ENCODE measurements at regions not wholly inside any gene's neighbourhood (a gene's known extent, or its start where the extent isn't known, plus 50 kb on each side); places are given as distances from the start of the nearest gene placed in this dataset.

DNA sequence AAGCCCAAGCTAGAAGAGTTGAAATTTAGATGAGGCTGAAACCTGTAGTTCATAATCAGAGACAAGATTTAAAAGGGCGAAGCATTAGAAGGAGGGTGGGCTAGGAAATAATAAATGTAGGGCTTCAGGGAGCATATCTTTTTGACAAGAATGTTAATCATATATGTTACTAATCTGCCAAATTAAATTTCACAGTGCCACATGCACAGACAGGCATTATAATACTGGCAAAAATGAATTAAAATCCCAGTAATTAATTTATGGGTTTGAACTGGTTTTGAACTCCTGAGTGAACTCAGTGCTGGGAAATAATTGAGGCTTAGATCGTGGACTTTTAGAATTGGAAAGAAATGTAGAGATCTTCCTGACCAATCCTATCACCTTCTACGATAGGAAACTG is 383.5 kb upstream of the IL12A start:
- DNase-seq (ENCODE audit: low read depth, low spot score) = no peak

DNA sequence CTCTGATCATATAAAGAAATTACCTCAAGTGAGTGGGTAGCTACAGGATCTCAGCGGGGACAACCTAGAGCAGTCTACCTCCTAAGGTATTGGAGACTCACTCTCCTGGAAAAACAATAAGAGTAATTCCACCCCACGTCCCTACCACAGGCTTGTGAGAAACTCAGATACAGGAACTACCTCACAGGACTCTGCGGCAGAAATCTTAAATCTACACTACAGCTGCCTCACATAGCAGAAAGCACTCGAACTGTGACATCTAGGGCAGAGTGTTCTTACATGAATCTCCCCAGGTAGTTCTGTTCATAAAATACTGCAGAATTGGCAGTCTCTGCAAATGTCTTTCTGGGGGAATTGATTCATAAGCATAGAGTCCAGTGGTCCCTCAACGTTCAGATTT is 382.9 kb upstream of the IL12A start:
- no peak for DNase-seq (ENCODE audit: low read depth, low spot score)

DNA sequence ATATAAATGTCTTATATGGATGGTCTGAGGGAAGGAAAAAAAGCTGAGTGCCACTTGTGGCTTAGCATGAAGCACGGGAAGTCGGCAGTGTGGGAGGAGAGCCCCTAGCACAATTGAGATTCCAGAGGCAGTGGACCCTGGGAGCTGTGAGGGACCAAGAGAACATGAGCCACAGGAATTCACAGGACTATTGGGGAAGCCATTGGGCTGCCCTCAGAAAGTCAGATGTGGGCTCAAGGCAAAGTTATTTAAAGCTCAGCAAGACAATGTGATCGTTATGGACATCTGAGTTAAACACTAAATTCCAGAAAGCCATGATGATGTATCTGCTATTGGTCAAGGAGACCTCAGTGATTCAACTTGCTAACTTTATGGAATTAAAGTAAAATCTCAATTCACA is 380.8 kb upstream of the IL12A start:
- no peak for DNase-seq (ENCODE audit: low read depth, low spot score)

DNA sequence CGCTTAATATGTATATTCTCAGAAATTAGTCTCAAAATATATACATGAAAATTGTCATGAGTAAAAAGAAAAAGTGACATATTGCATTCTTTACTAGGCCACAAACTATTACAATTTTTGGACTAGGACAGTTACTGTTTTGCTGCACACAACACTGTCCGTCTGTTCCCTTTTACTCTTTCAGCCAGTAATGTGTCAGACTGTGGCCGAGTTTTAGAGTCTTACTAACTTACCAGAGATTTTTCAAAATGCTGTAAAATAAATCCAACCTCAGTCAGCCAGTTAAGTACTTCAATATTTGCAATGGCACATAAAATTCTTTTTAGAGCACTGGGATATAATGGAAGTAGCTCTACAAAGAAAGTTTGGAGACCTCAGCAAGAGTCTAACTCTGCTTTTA is 380.3 kb upstream of the IL12A start:
- DNase-seq (ENCODE audit: low read depth, low spot score) = no peak

DNA sequence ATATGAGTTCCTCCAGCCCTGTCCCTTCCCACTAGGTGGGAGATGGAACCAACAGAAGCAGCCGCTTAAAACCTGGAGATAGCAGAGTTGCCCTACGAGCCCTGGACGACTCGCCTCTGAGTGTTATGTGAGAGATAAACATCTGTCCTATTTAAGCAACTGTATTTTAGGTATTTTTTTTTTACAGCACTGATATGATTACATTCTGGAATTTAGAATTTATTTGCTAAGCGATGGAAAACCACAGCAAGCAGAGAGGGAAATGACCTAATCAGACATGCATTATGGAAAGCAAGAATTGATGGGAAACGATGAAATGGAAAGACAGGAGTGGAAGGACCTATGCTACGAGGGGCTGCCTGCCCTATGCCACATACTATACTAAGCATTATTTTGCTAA is 379.0 kb upstream of the IL12A start:
- no peak for DNase-seq (ENCODE audit: low read depth, low spot score)

DNA sequence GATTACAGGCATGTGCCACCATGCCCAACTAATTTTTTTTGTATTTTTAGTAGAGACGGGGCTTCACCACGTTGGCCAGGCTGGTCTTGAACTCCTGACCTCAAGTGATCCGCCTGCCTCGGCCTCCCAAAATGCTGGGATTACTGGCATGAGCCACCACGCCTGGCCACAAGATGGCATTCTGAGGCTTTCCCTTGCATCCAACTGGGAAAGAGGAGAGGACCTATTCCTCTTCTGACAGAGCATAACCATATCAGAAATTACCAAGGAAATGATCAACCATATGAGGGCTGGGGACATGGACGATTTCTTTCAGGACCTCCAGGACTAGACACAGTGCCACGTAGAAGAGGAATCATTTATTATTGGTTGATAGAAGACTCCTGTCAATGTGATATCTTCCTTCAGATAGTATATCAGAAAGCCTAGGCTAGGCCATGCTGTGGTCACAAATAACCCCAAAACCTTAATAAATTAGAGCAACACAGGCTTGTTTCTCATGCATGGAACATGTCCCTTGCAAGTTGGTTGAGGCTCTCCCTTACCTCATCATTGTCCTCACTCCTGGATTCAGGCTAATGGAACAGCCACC is 372.3 kb upstream of the IL12A start:
- DNase-seq (ENCODE audit: low read depth, low spot score) = peak; percentile 20

DNA sequence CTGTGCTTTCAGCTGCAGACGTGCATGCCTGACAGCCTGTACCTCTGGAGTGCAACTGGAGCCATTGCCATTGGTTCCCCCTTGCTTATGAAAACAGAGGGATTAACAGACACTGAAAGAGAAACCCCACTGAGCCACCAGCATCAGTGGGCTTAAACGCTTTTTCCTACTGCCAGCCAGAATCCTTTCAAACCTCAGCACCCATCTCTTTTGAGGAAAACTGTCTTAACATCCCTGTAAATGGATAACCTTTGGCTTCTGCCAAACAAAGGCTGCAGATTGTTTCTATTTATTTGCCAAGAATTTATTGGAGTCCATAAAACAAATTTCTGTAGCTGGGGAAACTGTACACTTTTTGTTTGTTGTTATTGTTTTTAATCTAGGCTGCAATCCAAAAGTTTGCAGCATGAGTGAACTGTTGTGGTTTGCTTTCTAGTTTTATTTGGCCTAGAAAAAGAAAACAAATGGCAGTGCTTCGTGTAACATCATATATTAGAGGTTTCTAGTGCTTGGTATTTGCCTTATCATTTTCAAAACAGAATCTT is 369.2 kb upstream of the IL12A start:
- no peak for DNase-seq (ENCODE audit: low read depth, low spot score)

DNA sequence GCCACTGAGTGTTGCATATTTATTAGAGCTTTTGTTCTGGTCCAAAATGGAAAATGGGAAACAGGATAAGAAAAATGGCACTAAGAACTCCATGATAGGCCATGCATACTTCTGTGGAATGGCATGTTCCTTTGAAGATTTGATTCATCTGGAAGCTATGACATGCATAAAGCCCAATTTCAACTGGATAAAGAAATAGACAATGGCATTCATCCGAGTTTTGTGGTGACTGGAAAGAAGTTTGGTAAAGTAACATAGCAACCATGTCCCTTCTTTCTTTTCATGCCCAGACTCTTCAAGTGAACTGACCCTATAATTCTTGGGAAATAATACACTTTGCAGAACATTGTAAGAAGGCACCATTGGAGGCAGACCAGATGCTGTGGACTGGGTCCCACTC is 368.4 kb upstream of the IL12A start:
- DNase-seq (ENCODE audit: low read depth, low spot score) = no peak

DNA sequence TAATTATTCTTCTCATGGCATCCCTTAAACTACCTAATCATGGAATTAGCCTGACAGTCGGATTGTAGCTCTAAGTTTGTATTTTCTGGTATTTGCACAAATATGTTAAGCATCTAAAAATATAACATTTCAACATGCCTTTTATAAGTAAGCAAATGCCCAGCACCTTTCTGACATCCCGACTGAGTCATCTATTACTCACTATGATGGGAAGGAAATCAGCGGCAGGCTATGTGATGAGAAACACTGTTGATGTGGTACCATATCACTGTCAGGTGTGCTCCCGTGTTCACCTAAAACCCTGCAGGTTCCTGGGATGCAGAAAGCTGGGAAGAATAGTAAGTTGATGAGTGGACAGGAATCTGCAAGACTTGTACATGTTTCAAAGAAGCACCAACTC is 367.8 kb upstream of the IL12A start:
- DNase-seq (ENCODE audit: low read depth, low spot score) = peak; percentile 11

DNA sequence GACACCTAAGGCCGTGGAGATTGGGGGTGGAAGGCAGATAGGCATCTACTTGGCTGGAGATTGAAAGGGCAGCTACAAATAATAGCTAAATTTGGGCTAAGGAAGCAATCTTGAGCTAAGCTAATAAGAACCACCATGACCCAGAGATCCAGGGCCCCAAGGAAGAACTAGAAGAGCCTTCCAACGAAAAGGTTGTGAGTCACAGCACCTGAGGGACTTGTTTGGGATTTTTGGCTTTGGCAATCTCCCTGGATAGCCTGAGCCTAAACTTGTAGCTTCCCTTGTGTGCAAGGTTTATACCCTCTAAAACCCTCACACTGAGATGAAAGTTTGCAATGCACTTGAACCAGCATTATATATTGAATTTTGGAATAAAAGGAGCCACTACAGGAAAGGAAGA is 364.0 kb upstream of the IL12A start:
- no peak for DNase-seq (ENCODE audit: low read depth, low spot score)

DNA sequence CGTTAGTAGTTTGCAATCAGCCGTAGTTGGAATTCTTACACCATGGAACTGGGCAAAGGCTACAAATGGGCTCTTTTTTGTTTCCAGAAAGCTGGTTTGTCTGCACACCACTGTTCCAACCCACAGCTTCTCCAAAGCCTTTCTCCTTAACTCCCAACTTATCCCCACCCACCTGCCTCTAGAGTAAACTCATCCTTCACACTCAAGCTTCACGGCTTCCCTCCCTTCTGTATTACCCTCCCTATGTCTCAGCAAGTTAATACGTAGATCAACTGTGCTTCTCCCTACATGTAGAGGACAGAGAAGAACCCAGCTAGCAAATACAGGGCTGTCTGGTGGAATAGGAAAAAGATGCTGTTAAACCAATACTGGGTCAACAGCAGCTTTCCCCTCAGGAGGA is 363.0 kb upstream of the IL12A start:
- DNase-seq (ENCODE audit: low read depth, low spot score) = no peak

DNA sequence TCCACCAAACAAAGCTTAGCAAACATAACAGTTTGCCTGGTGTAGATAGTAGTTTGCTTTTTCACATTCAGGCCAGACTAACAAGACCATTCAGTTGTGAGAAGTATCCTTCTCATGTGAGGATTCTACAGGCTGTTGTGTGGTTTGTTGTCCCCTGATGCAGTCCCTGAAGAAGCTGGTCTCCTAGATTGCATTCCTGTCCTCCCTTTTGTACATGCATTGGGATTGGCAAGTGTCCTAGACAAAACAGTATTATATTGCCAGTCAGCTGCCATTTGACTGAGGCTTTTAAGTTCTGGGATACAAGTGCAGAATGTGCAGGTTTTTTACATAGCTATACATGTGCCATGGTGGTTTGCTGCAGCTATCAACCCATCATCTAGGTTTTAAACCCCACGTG is 362.0 kb upstream of the IL12A start:
- DNase-seq (ENCODE audit: low read depth, low spot score) = no peak

DNA sequence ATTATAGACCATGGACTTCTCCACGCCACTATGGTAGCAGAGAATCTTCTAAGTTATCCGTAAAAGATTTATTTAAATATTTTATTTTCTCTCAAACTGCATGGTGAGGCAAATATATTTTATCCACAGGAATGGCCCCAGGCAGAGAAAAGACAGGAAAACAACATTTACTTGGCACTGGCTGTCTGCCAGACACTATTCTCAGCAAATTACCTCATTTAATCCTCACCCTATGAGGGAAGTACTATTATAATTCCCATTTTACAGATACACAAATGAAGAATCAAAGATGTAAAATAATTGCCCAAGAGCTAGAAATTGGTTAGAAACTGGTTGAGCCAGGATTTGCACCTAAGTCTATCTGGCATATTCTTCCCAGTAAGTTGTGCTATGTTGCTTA is 361.4 kb upstream of the IL12A start:
- DNase-seq (ENCODE audit: low read depth, low spot score) = no peak

DNA sequence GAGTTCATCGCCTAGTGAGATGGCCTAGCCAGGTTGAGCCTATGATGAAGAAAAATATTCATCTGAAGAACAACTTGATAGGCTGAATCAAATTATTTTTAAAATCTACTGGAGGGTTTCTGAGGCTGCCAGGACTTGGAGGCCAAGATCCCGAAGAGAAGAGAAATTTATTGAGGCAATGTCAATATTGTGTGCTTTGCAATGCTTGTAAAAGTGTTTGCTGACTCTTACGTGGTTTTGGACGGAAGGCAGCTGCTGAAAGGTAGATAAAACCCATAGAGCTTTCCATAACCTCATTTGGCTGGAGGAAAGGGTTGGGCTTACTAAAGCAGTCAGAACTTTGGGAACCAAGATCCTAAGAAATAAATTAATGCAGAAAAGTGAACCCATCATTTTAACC is 361.0 kb upstream of the IL12A start:
- no peak for DNase-seq (ENCODE audit: low read depth, low spot score)

DNA sequence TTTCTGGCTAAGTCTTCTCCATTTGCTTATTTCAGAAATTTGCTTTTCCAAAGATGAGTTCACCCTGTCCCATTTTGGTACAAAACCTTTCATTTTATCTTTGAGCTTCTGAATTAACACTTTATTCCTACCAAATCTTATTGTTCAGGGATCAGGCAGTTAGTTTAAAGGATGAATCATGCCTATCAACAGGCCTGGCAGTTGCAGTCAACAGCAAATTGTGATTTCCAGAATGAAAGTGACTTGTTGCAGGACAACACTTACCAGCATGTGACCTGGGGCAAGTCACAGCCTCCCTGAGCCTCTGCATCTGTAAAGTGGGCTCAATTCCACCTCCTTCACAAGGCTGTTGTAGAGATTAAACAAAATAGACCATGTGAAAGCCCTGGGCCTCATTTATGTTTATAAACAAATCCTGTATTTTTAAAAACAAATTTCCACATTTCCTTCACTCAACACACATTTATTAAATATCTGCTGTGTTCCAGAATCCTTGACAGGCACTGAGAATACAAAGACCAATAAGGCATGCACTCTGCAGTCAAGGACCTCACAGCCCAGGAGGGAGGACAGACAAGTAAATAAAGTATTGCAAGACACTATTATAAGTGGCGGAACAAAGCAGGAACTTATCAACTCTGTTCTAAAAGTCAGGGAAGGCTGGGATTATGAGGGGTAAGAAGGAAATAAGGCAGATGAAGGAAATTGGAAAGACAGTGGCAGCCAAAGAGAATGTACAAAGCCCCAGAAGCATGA is 359.1 kb upstream of the IL12A start:
- no peak for DNase-seq (ENCODE audit: low read depth, low spot score)

DNA sequence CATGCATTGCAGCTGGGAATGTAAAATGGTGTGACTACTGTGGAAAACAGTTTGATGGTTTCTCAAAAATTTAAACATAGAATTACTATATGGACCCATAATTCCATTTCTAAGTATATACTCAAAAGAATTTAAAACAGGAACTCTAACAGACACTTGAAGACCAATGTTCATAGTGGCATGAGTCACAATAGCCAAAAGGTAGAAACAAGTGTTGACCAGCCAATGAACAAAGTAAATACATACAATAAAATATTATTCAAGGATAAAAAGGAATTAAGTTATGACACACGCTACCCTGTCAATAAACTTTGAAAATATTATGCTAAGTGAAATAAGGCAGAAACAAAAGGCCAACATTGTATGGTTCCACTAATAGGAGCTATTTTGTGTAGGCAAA is 357.4 kb upstream of the IL12A start:
- DNase-seq (ENCODE audit: low read depth, low spot score) = no peak

DNA sequence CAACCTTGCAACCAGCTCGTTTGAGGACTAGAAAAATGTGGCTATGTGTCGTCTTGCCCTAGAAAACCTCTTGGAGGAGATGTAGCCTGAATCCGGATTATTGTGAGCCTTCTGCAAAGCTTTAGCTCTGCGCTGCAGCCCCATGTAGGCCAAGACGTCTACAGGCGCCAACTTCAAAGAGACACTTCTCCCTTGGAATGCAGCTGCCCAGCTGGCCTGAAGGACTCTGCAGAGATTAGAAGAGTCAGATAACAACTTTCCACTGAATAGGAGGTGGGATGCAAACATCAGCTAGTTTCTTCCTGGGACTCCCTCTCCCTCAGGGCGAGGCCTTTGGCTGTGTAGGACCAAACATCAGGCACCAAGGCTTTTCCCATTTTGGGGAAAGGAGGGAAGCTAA is 356.5 kb upstream of the IL12A start:
- DNase-seq (ENCODE audit: low read depth, low spot score) = no peak

DNA sequence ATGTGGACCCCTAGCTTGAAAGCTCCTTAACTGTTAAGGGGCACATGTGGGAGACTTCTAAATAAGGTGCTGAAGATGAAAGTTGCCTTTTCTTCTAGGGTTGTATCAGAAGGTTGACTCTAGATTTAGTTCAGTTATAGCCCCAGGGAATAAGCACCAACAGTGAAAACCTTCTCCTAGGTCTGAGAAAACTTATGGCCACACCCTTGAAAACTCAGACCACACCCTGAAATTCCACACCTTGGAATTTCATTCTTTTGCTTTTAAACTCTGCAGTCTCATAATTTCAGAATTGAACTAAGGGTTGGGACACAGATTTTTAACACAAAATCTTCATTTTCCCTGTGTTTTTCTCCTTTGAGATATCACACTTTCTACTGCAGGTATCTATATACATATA is 355.8 kb upstream of the IL12A start:
- no peak for DNase-seq (ENCODE audit: low read depth, low spot score)

DNA sequence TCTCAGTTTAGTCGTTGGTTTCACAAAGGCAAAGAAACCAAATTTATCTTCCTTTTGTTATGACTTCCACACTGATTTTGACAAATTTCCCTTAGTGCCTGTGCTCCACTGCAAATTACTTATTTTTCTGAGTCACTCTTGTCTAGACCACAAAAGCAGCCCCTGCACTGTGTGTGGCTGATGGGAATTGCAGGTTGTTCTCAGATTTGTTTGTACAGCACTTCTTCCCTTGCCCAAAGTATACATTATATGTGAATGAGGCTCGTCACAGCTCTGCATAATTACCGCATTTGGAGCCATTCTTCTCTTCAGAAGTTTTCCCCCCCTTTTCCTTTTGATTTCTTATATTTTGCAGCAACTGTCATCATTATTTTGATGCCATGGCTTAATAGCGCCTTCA is 354.2 kb upstream of the IL12A start:
- no peak for DNase-seq (ENCODE audit: low read depth, low spot score)

DNA sequence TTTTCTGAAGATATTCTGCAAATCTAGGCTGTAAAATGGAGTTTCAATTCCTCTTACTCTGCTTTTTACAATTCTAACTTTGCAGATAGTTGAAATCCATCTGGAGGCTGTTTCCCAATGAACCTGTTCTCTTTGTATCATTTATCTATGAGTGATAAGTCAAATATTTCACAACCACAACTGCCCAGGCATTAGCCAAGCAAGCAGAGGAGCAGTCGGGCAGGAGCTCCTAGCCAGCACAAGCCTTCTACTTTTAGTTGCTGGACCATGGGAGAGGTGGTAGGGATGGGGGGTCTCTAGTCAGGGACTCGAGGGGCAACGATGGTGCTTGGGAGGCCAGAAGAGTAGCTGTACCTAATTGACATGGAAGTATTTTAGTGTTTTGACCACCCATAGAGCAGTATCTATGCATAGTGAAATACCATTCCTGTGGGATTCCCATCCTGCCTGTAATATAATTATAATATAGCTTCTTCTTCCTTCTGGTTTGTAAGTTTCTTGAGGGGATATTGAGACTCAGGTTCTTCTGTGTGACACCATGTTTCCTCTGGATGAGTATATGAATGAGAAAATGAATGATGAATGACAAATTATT is 353.5 kb upstream of the IL12A start:
- no peak for DNase-seq (ENCODE audit: low read depth, low spot score)

DNA sequence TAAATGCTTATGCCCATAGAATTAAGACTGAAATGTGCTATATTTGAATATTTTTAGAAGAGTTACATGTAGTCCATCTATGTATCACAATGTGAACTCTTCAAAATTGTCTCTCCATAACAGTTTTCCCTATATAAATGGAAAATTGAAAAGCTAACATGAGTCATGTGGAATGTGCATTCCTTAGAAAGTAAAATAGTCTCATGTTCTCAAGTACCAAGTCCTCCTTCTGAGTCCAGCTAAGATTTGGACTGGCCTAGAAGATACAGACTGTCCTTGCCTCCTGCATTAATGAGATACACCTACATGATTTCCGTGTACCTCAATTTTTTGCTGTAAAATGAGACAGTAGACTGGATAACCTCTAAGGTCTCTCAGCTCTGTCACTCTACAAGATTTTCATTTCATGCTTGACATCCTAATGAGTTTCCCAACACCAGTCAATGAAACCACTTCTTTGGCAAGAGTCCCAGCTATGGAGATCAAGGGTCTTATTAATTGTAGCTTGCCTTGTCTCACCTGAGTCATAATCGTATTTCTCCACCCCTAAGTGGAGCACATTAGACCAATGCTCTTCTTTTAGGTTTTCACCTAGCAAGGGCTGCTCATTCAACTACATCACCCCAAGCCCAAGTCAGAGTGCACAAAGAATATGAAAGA is 350.6 kb upstream of the IL12A start:
- no peak for DNase-seq (ENCODE audit: low read depth, low spot score)

DNA sequence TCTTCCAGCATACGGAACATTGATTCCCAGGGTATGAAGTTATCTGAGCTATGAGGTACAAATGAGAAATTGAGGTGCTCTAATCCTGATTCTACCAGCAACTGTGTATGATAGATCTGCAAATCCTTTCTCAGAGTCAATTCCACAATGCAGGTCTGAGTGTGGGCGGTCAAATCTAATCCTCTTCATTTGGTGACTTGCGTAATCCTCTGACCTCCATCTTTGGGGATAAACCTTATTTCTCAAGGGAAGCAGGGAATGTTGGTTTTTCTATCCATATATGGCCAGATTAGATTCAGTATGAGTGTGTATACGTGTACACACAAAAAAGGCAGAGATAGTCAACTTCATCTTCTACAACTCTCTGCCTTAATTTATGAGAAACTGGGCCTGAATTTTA is 348.4 kb upstream of the IL12A start:
- no peak for DNase-seq (ENCODE audit: low read depth, low spot score)
